GM21381 (cell line): ENCODE measurements at regions not wholly inside any gene's neighbourhood (a gene's known extent, or its start where the extent isn't known, plus 50 kb on each side); places are given as distances from the start of the nearest gene placed in this dataset.
"Not testable (repeated sequence)": the region's sequence is repeated elsewhere in the genome, so short reads cannot be mapped to it uniquely, and the experiment has no call there.

Experiments
- ATAC-seq: cut with Tn5 transposase; IDR thresholded peaks from one replicate; pipeline ENCODE4 v1.9.1; 2021; ENCODE audit warnings: mild to moderate bottlenecking, moderate library complexity; ENCODE audit not compliant: unreplicated experiment

- ATAC-seq = no peak
These were observed 152.3 kb upstream of the EGLN3 start for GRCh38 chr14:34103176-34103575.

- ATAC-seq = no peak
These were observed 148.8 kb upstream of the EGLN3 start for GRCh38 chr14:34099635-34100034.

GRCh38 chr14:34098985-34099349 is 148.1 kb upstream of the EGLN3 start:
- ATAC-seq = no peak

DNA sequence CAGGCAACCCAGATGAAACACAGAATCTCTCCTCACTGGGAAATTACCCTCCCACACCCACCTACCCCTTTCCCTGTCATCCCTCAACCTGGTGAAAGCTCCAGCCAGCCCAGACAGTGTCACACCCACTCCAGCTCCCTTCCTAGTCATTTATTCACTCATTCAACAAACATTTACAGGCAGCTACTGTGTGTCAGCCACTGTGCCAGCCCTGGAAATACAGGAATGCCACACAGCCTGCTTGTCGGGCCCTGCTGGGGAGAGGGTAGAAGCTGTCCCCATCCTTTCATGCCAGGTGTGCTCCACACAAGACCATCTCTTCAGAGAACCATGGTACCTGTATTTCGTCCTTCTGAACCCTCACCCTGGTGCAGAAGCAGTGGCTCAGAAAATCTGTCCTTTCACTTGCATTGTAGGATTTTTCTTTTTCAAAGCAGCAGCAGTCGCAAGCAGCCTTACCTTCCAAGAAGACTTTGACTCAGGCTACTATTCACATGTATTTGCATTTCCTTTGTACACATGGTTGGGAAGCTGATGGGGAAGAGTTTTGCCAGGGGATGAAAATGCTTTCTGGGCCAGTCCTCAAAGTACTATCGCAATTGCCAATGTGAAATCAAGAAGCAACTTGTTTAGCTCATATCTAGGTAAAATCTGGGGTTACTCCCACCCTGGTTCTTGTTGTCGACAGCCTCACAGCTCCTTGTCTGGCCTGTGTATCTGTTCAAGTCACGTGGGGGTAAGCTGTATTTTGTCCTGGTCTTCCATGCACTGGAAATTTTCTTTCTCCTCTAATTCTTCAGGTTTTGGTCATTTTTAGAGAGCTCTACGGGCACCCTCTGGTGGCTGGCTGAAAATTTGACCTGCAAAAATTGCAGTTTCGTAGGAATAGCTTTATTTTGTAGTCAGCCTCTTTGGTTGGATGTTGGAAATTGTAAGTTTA is 147.4 kb upstream of the EGLN3 start:
- no peak for ATAC-seq

GRCh38 chr14:34097644-34098043 is 146.8 kb upstream of the EGLN3 start:
- no peak for ATAC-seq

DNA sequence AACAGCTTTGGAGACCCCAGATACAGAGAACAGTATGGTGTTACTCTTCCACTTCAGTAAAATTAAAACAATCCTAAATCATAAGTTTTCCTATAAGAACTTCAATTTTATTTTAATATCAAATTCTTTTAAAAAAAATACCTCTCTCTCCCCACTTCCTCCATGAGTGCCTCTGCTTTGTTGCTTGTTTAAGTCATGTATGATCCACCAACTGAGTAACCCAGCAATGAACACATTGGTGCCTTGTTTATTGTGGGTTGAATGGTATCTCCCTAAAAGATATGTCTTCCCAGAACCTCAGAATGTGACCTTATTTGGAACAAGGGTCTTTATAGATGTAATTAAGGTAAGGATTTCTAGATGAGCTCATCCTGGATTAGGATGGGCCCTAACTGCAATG is 143.5 kb upstream of the EGLN3 start:
- no peak for ATAC-seq

- no peak for ATAC-seq
These were observed 143.0 kb upstream of the EGLN3 start for GRCh38 chr14:34093883-34094282.

- no peak for ATAC-seq
These were observed 139.6 kb upstream of the EGLN3 start for GRCh38 chr14:34090451-34090850.

DNA sequence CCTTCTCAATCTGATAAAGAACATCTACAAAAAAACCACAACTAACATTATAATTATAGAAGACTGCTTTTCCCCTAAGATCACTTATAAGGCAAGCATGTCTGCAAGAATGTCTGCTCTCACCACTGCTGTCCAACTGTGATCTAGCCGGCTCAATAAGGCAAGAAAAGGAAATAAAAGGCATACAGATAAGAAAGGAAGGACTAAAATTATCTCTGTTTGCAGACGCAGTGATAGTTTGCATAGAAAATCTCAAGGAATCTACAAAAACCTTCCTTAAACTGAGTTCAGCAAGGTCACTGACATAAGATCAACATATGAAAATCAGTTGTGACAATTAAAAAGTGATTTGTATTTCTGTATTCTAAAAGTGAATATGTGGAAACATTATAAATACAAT is 138.0 kb upstream of the EGLN3 start:
- ATAC-seq = no peak

- no peak for ATAC-seq
These were observed 136.7 kb upstream of the EGLN3 start for GRCh38 chr14:34087571-34087970.

DNA sequence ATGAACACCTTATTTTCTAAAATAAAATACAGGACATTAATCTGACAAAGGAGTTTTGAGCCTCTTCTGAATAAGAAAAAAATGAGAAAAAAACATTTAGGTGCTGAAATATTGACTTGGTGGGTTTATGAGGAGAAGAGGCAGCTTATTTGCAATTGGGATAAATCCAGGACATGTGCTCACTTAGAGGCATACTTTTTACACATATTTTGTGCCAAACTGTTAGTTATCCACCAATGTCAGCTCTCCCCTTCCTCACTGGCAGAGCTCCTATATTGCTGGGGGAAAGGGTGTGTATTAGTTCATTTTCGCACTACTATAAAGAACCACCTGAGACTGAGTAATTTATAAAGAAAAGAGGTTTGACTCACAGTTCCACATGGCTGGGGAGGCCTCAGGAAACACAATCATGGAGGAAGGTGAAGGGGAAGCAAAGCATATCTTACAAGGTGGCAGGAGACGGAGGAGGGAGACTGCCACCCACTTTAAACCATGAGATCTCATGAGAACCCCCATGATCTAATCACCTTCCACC is 135.4 kb upstream of the EGLN3 start:
- no peak for ATAC-seq

- no peak for ATAC-seq
These were observed 134.8 kb upstream of the EGLN3 start for GRCh38 chr14:34085695-34086094.

- ATAC-seq = no peak
These were observed 130.8 kb upstream of the EGLN3 start for GRCh38 chr14:34081576-34082136.

DNA sequence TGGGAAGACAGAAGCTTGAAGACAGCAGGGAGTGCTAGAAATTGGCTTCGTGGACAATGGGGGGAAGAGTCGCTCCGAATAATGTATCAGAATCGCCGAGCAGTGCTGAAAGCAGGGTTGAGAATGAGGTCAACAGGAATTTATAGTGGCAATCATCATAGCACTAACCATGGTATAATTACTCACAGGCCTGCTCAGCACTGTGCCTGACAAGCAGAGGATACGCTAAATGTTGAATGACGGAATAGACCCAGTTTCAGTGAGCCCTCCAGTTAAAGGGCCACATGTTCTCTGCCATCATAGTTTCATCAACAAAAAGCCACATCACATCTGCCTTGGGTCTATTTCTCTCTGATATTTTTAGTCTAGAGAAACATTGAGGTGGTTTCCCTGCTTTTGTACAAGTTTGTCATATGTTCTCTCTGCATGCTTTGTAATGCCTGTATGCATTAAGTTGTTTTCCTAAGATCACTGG is 130.3 kb upstream of the EGLN3 start:
- no peak for ATAC-seq

- ATAC-seq = not testable (repeated sequence)
These were observed 128.8 kb upstream of the EGLN3 start for GRCh38 chr14:34079643-34080042.

GRCh38 chr14:34078117-34078743 is 127.4 kb upstream of the EGLN3 start:
- no peak for ATAC-seq

- no peak for ATAC-seq
These were observed 125.0 kb upstream of the EGLN3 start for GRCh38 chr14:34075826-34076225.

- no peak for ATAC-seq
These were observed 124.3 kb upstream of the EGLN3 start for GRCh38 chr14:34075042-34075744.

DNA sequence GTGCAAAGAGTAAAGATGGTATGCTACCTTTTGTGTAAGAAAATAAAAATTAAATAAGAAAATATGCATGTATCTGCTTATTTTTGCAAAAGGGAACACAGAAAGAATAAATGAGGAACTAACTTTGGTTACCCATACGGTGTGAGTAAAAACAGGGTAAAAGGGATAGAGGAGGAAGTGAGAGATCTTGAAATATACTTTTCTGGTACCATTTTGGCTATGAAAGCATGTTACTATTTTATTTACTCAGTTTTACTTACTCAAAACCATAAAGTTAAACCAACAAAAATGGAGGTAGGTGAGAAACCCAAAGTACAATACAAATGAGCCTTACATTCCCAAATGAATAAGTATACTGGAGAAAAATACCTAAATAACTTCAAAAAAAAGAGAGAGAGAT is 122.0 kb upstream of the EGLN3 start:
- ATAC-seq = no peak

DNA sequence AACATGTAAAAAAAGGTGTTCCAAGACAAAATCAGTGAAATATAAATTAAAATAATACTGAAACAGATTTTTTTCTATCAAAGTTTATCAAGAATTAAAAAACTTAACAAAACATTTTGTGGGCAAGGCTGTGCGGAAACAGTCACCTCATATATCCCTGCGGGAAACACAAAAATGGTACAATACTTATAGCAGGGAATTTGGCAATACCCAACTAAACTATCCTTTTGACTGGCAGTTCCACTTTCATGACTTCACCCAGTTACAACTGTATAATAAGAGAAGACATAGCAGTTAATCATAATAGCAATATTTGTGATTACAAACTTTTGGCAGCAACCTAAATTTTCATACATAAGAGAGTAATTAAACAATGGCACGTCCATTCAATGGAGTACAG is 121.5 kb upstream of the EGLN3 start:
- ATAC-seq = no peak

DNA sequence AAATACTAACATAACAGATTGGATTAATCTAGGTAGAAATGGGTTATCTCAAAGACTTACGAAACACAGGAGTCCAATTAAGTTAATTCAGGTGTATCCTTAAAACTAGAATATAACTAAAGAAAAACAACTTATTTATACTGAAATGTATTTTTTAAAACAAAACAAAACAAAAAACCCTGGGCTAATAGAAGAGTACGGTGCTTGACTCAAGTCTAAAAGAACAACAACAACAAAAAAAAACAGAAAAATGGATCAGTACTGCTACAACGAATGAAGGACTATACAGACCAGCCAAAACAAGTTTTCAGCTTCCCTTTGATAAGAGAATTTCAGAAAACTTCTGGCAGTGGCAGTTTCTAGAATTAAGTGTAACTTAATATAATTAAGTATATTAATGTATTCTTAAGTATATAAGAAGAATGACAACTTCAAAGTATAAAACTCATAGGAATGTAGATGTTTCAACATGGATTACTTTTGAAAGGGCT is 120.1 kb upstream of the EGLN3 start:
- no peak for ATAC-seq
